ENCODE measurements at regions not wholly inside any gene's neighbourhood (a gene's known extent, or its start where the extent isn't known, plus 50 kb on each side); places are given as distances from the start of the nearest gene placed in this dataset.

DNA sequence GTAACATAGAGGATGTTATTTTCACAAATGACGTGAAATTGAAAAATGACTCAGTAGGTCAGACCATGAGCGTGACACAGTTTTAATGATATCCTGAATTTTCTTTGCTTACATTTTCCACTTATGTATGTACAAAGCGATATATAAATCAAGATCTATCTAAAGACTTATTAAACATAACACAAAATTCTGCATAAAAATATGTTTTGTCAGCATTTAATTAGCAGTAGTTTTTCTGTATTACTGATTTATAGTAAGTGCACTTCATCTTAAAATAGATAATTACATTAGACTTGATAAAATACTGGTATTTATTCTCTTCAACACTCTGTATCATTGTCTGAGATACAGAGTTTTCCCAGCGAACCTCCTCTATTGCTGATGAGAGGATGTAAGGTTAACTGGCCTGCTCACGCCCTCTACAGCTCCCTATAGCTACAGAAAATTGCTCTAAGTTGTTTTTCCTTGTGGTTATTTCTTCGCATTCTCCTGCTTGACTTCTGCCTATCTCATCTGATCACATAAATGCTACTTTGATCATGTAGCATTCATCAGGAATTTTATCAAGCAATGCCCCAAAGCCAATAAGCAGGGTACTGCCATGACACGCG lies 548.8 kb upstream of the REG3G start:
- TF ChIP-seq, protein P1, sequence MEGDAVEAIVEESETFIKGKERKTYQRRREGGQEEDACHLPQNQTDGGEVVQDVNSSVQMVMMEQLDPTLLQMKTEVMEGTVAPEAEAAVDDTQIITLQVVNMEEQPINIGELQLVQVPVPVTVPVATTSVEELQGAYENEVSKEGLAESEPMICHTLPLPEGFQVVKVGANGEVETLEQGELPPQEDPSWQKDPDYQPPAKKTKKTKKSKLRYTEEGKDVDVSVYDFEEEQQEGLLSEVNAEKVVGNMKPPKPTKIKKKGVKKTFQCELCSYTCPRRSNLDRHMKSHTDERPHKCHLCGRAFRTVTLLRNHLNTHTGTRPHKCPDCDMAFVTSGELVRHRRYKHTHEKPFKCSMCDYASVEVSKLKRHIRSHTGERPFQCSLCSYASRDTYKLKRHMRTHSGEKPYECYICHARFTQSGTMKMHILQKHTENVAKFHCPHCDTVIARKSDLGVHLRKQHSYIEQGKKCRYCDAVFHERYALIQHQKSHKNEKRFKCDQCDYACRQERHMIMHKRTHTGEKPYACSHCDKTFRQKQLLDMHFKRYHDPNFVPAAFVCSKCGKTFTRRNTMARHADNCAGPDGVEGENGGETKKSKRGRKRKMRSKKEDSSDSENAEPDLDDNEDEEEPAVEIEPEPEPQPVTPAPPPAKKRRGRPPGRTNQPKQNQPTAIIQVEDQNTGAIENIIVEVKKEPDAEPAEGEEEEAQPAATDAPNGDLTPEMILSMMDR (conservative IDR thresholded peaks at IDR 0.05; ENCODE audit: low read depth, low read length): no peak
- no peak for TF ChIP-seq EZH2 (IDR thresholded peaks at IDR 0.05; ENCODE audit: borderline replicate concordance, low read depth, low read length, poor library complexity, severe bottlenecking)

Data from A673 (cell line).